ENCODE measurements at regions not wholly inside any gene's neighbourhood (a gene's known extent, or its start where the extent isn't known, plus 50 kb on each side); places are given as distances from the start of the nearest gene placed in this dataset.
"Not testable (repeated sequence)": the region's sequence is repeated elsewhere in the genome, so short reads cannot be mapped to it uniquely, and the experiment has no call there.

GRCh38 chr2:133624551-133624950 lies 56.3 kb upstream of the NCKAP5 start:
- no peak for DNase-seq (ENCODE audit: low read depth in 1 of 2, low spot score in 1 of 2)

DNA sequence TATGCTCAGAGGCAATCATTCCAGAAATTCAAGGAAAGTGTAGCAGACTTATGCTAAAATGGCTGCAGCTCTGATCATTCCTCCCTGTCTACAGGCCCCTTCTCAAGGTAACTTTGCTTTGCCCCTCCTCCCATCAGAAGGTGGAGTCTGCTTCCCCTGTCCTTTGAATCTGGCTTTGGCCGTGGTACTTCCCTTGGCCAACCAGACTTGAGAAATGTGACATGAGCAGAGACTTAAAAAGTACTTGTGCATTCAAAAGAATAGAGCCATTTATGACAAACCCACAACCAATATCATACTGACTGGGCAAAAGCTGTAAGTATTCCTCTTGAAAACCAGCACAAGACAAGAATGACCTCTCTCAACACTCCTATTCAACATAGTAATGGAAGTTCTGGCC lies 59.5 kb upstream of the NCKAP5 start:
- DNase-seq (ENCODE audit: low read depth in 1 of 2, low spot score in 1 of 2) = no peak

- DNase-seq (ENCODE audit: low read depth in 1 of 2, low spot score in 1 of 2) = no peak
These were observed 65.0 kb upstream of the NCKAP5 start for GRCh38 chr2:133633309-133633708.

DNA sequence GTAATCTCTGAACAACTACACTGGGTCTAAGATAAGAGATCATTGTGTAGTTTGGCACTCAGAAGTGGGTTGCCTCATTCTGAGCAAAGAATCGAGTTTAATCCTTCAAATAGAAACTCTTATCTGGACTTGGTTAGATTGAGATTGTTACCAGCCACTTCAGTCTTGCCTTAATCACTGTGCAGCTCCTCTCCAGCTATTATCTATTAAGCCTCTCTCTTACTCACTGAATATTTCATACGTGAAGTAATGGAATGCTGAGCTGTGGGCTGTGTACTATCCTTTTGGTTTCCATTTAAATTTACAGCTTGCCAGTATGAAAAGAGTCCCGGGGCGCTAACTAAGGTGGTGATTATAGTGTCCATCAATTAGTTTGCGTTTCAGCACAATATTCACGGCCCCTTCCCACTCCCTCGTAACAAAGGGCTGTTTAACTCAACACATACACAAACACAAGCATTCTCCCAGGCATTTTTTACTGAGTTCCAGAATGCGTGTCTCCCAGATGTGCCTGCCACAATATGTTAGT lies 65.7 kb upstream of the NCKAP5 start:
- no peak for DNase-seq (ENCODE audit: low read depth in 1 of 2, low spot score in 1 of 2)

DNA sequence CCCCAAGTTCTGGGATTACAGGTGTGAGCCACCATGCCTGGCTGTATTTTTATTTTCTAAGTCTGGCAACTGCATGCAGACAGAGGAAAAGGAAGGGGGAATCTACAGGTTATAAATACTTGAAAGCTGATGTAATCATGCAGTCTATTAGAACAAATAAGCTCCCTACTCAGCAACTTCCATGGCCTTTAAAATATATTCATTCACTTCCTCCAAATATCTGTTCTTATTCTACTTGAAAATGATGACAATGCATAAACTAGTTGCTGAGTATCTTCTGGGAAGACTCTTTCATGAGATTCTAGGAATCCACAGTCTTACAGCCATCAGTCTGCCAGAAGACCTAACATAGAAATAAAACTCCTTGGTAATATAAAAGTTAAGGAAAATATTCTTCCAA lies 66.9 kb upstream of the NCKAP5 start:
- no peak for DNase-seq (ENCODE audit: low read depth in 1 of 2, low spot score in 1 of 2)

DNA sequence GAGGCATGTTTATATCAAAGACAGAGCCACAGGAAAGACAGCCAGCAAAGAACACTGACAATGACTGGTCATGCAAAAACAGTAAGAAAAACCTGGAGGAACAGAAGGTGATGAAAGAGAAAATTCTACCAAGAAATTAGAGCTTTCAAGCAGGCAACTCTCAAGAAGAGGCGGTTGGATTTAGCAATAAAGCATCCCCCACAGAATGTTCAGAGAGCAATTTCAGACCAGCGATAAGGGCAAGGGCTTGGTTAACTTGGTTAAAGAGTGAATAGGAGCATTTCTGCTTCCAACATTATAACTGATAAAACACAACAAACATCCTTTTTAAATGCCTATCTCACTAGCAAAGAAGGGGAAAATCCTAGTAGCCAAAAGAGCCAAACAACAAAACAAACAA lies 68.0 kb upstream of the NCKAP5 start:
- DNase-seq (ENCODE audit: low read depth in 1 of 2, low spot score in 1 of 2) = no peak

- no peak for DNase-seq (ENCODE audit: low read depth in 1 of 2, low spot score in 1 of 2)
These were observed 71.8 kb upstream of the NCKAP5 start for GRCh38 chr2:133640103-133640502.

- no peak for DNase-seq (ENCODE audit: low read depth in 1 of 2, low spot score in 1 of 2)
These were observed 73.2 kb upstream of the NCKAP5 start for GRCh38 chr2:133641497-133641896.

- no peak for DNase-seq (ENCODE audit: low read depth in 1 of 2, low spot score in 1 of 2)
These were observed 73.9 kb upstream of the NCKAP5 start for GRCh38 chr2:133641942-133642725.

DNA sequence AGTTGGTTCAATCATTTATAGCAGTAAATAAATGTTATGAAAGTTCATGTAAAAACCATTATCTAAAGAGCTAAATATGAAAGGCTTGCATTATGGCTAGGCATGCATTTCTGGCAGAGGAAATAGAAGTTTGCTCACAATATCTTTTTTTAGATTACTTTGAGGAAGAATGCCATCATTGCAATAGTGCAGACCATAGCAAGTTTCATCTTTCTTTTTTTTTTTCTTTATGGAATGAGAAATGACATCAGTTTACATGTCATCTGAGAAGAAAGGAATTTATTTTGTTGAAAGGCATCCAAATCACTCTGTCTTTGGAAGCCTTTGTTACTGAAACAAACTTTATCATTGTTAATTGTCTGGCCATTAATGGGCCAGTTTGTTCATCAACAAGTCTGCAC lies 74.5 kb upstream of the NCKAP5 start:
- DNase-seq (ENCODE audit: low read depth in 1 of 2, low spot score in 1 of 2) = no peak

DNA sequence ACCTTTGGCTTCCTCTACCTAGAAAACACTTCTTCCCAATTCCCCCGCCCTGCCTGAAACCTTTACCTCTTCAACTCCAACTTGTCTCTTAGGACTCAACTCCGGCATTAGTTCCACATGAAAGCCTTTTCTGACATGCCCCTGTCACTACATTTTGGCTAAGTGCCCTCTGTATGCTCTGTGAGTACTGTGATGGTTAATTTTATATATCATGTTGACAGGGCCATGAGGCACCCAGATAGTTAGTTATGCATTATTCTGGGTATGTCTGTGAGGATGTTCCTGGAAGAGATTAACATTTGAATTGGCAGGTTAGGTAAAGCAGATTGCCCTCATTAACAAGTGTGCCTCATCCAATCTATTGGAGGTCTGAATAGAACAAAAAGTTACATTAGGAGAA lies 75.6 kb upstream of the NCKAP5 start:
- DNase-seq (ENCODE audit: low read depth in 1 of 2, low spot score in 1 of 2) = no peak

- no peak for DNase-seq (ENCODE audit: low read depth in 1 of 2, low spot score in 1 of 2)
These were observed 76.6 kb upstream of the NCKAP5 start for GRCh38 chr2:133644846-133645245.

DNA sequence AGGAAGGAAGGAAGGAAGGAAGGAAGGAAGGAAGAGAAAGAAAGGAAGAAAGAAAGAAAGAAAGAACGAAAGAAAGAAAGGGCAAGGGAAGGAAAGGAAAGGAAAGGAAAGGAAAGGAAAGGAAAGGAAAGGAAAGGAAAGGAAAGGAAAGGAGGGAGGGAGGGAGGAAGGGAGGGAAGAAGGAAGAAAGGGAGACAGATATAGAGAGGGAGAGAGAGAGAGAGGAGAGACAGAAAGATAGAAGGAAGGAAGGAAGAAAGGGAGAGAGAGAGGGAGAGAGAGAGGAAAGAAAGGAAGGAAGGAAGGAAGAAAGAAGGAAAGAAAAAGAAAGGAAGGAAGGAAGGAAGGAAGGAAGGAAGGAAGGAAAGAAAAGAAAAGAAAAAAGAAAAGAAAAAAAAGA lies 79.1 kb upstream of the NCKAP5 start:
- not testable (repeated sequence) for DNase-seq (ENCODE audit: low read depth in 1 of 2, low spot score in 1 of 2)

- DNase-seq (ENCODE audit: low read depth in 1 of 2, low spot score in 1 of 2) = no peak
These were observed 83.6 kb upstream of the NCKAP5 start for GRCh38 chr2:133651861-133652260.

GRCh38 chr2:133652398-133652797 lies 84.1 kb upstream of the NCKAP5 start:
- no peak for DNase-seq (ENCODE audit: low read depth in 1 of 2, low spot score in 1 of 2)

DNA sequence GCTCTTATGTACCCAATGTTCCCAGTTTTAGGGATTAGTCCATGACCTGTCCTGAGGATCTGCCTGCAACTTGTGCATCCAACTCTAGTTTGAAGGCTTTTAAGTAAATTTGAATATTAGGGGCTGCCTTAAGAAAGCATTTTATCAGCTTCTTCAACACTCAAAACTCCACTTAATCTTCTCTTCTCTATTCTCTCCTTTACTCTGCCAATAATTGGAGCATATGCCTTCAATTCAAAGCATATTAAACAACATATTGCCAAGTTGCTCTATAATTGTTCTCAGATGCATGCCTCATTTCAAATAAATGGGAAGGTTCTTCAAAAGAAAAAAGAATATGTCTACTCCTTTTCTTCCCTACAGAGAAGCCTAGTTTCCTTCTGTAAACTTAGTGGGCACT lies 84.8 kb upstream of the NCKAP5 start:
- no peak for DNase-seq (ENCODE audit: low read depth in 1 of 2, low spot score in 1 of 2)

DNA sequence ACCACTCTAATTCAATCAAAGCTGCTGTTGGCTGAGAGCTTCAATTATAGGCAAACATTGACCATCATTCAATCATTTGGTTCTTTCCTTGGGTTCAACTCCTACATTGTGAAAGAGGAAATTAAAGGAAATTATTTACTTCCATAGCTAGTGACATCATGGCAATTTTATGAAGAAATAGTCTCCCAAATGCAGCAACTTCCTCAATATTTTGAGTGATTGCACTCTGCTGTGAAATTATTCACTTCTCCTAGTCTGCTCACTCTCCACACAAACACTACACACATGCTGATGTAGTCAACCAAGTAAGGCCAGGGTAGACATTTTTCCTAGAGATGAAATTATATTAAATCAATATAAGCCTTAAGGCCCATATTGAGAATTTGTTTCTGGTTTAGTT lies 86.7 kb upstream of the NCKAP5 start:
- no peak for DNase-seq (ENCODE audit: low read depth in 1 of 2, low spot score in 1 of 2)

GRCh38 chr2:133655610-133656009 lies 87.3 kb upstream of the NCKAP5 start:
- no peak for DNase-seq (ENCODE audit: low read depth in 1 of 2, low spot score in 1 of 2)

GRCh38 chr2:133657591-133657990 lies 89.3 kb upstream of the NCKAP5 start:
- DNase-seq (ENCODE audit: low read depth in 1 of 2, low spot score in 1 of 2) = no peak

DNA sequence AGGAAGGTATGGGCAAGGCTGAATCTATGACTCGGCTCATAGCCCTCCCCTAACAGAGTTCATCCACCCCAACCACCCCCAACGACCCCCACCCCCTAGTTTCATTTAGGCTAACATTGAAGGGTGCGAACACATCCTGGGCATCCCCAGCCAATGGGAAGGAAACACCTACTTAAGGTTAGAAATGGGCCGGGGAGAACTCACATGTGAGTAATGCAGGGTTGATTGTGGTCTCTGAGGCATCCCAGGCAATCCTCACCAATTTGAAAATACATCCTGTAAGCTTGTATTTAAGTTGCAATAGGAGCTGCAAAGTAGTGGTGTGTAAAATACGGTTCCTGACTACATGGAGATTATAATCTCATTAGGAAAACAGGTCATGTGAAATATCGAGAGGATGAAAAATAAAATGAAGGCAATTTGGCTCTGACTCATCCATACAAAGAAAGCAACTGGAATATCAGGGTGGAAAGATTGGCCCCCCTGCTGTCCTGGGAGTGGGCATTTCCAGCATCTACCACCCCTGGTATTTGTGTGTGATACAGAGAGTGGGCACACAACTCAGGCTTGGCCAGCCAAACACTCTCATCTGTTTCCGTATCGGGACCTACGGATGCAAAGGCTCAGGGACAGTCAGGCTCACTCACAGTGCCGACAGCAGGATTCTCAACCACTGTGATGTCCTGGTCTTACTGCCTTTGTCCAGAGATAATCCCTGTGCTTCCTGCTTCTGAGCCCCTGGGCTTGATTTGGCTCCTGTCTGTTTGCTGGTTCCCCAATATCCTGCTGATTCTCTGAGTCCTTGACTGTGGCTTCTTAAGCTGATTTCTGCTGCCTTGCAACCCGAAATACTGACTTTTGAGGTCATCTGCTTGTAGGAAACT lies 90.0 kb upstream of the NCKAP5 start:
- no peak for DNase-seq (ENCODE audit: low read depth in 1 of 2, low spot score in 1 of 2)

DNA sequence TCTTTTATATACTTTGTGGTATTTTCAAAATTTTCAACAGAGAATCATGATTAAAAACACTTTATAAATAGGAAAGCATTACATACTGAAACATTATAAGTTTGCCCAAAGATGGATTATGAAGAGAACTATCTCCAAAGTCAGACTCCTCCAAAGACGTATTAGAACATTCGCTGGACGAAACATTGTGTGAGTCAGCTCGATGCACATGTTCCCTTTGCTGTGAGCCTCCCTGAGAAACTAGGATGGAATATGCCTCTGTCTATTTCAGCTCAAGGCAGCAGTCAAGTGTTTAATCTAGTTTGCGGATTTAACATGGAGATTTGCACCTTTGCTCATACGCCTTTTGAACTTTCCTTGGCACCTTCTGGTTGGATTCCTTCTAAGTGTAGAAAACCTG lies 92.2 kb upstream of the NCKAP5 start:
- DNase-seq (ENCODE audit: low read depth in 1 of 2, low spot score in 1 of 2) = no peak

GRCh38 chr2:133661392-133661791 lies 93.1 kb upstream of the NCKAP5 start:
- DNase-seq (ENCODE audit: low read depth in 1 of 2, low spot score in 1 of 2) = no peak
